Pancreas (tissue), 10 donors: ENCODE measurements at regions not wholly inside any gene's neighbourhood (a gene's known extent, or its start where the extent isn't known, plus 50 kb on each side); places are given as distances from the start of the nearest gene placed in this dataset.

Source experiments
- ATAC-seq, 4 donors: fragments of 200-7000 bp; cut with Tn5 transposase; one replicate each; pipeline versions ENCODE4 v1.8.0 to v1.9.1; 2020; ENCODE audit warnings: mild to moderate bottlenecking in 4 of 4, moderate library complexity in 4 of 4
- DNase-seq, 6 donors: peaks; one replicate each; pipeline ENCODE4 v3.0.0-alpha.2; 2020
- FAIRE-seq: peaks from 2 replicates; lab custom pipeline; 2012; peaks lifted over from hg19 to GRCh38; lab: Jason Lieb, UNC
- H3K27ac ChIP-seq, 4 donors: fragments of 200-600 bp; sonication (generic); 1 replicate in 3 of 4; 2 replicates in 1 of 4; pipeline versions ENCODE4 v1.5.0 to v1.8.0; 2020
- H3K27me3 ChIP-seq, 4 donors: fragments of 200-600 bp; one replicate each; pipeline ENCODE4 v1.8.0; 2021
- H3K36me3 ChIP-seq, 3 donors: fragments of 200-600 bp; sonication (generic) in 1 of 3; one replicate each; pipeline versions ENCODE4 v1.5.0 to v1.8.0; 2020 to 2021
- H3K4me1 ChIP-seq, 3 donors: fragments of 200-600 bp; one replicate each; pipeline ENCODE4 v1.8.0; 2021
- H3K4me3 ChIP-seq, 4 donors: fragments of 200-600 bp; sonication (generic) in 2 of 4; one replicate each; pipeline versions ENCODE4 v1.5.0 to v1.8.0; 2020 to 2021
- H3K9me3 ChIP-seq, 4 donors: fragments of 200-600 bp; one replicate each; pipeline ENCODE4 v1.8.0; 2021
- CTCF ChIP-seq, 4 donors: fragments of 200-600 bp; sonication (generic) in 3 of 4; IDR thresholded peaks; one replicate each; pipeline versions ENCODE4 v1.5.0 to v1.8.0; 2021; ENCODE audit warnings: antibody characterized with exemption in 4 of 4
- WGBS, 2 donors: extraction: QIAGEN DNeasy Blood & Tissue Kit; methylation state at CpG; one replicate each; pipeline ENCODE4 v1.1.7; 2013; 5-methylcytosine and 5-hydroxymethylcytosine counted together
- intact Hi-C, 3 donors: fragments of 100-400 bp; cut with DNase I; formaldehyde crosslinking; loops; one replicate each; pipeline versions ENCODE4 v1.11.1 to v1.14.2; 2022
- donor health status: healthy with polysubstance abuse.
- donor health status: DM: no; HTN: no; CAD: no; lungs with moderate emphysema.
- donor health status: DM: no; HTN: no; CAD: no.
- donor health status: control.
- donor health status: control.
- donor health status: Bipolar disorder and iron deficiency.
- donor health status: DM: yes; HTN: yes; CAD: no.
- donor health status: DM: no; HTN: no; CAD: no.
- donor health status: DM: no; HTN: no; CAD: no.
- donor health status: DM: yes; HTN: yes; CAD: no.

- Histone ChIP-seq H3K4me1 (no peaks in the 10 kb centered on the region), H3K27ac (no peak overlapping the region), H3K27me3 (no peaks in the 10 kb centered on the region), H3K4me3 (no peak overlapping the region), H3K36me3 (no peaks in the 10 kb centered on the region), H3K9me3 (no peaks in the 10 kb centered on the region)
- intact Hi-C loops: no loop called here
- no peak for TF ChIP-seq CTCF (IDR thresholded peaks at IDR 0.05)
- no peak for FAIRE-seq
- ATAC-seq: peak in 3 of 4 donors; percentile 54 to 73 (median 72)
- 59 to 74% methylated on average over 11 of the region's 11 CpGs for WGBS, 2 donors
- DNase-seq: no peak
Observed at GRCh38 chr3:67291287-67292252, 293.5 kb downstream of the KBTBD8 start.

GRCh38 chr3:67292356-67293121, 294.4 kb downstream of the KBTBD8 start:
- no peak overlapping the region for H3K27ac ChIP-seq

GRCh38 chr3:67294341-67294740, 296.2 kb downstream of the KBTBD8 start:
- WGBS, 2 donors: 93 to 100% methylated on average over 3 of the region's 3 CpGs
- no peak for FAIRE-seq
- no peak overlapping the region for H3K4me3 ChIP-seq
- no peak for TF ChIP-seq CTCF (IDR thresholded peaks at IDR 0.05)
- H3K27me3 ChIP-seq: no peaks in the 10 kb centered on the region
- no peaks in the 10 kb centered on the region for H3K4me1 ChIP-seq
- H3K9me3 ChIP-seq: no peaks in the 10 kb centered on the region
- H3K27ac ChIP-seq: no peak overlapping the region
- H3K36me3 ChIP-seq: no peaks in the 10 kb centered on the region
- ATAC-seq: no peak
- intact Hi-C loops: no loop called here
- DNase-seq: no peak

More at GRCh38 chr3:67292356-67293121, 294.4 kb downstream of the KBTBD8 start:
- TF ChIP-seq CTCF (IDR thresholded peaks at IDR 0.05): no peak
- Histone ChIP-seq H3K9me3 (no peaks in the 10 kb centered on the region), H3K27me3 (no peaks in the 10 kb centered on the region), H3K36me3 (no peaks in the 10 kb centered on the region), H3K4me3 (no peak overlapping the region), H3K4me1 (no peaks in the 10 kb centered on the region)
- ATAC-seq (peak in 3 of 4 donors; percentile 32 to 56 (median 38)), FAIRE-seq (no peak), DNase-seq (no peak)
- WGBS, 2 donors: 67 to 71% methylated on average over 3 of the region's 3 CpGs
- intact Hi-C loops: no loop called here

- Histone ChIP-seq H3K27me3 (no peaks in the 10 kb centered on the region), H3K4me3 (no peak overlapping the region), H3K4me1 (no peaks in the 10 kb centered on the region), H3K27ac (no peak overlapping the region), H3K36me3 (no peaks in the 10 kb centered on the region), H3K9me3 (no peaks in the 10 kb centered on the region)
- ATAC-seq (no peak), FAIRE-seq (no peak), DNase-seq (no peak)
- intact Hi-C loops: no loop called here
- TF ChIP-seq CTCF (IDR thresholded peaks at IDR 0.05): no peak
- WGBS, 2 donors: 49 to 60% methylated on average over 5 of the region's 5 CpGs
Observed at GRCh38 chr3:67296039-67296892, 298.2 kb downstream of the KBTBD8 start.
